ENCODE measurements at regions not wholly inside any gene's neighbourhood (a gene's known extent, or its start where the extent isn't known, plus 50 kb on each side); places are given as distances from the start of the nearest gene placed in this dataset.
"Not testable (repeated sequence)": the region's sequence is repeated elsewhere in the genome, so short reads cannot be mapped to it uniquely, and the experiment has no call there.

DNA sequence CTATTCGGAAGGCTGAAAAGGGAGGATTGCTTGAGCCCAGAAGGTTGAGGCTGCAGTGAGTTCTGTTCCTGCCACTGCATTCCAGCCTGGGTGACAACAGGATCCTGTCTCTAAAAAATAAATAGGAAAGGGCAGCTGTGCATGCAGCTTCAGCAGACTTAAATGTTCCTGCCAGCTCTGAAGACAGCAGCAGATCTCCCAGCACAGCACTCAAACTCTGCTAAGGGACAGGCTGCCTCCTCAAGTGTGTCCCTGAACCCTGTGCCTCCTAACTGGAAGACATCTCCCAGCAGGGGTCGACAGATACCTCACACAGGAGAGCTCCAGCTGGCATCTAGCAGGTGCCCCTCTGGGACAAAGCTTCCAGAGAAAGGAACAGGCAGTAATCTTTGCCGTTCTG, 117.9 kb downstream of the CXCL12 start:
- no peak for DNase-seq

DNA sequence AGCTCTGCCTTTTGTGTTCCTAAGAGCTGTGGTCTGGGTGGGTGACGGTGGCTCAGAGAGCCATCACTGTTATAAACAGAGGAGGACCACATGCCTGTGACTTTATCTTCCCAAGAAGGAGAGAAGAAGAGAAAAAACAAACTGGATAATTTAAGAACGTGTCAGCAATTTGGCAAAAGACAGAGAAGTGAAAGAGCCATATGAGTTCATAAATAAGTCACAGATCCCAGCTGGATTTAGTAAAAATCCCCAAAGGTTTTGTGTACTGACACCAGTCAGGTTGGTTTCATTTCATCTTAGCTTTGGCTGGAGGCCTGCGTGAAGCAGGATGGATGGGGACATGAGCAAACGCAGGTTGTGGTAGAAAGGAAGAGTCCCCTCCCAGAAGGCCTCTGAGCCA, 120.7 kb downstream of the CXCL12 start:
- DNase-seq = no peak

DNA sequence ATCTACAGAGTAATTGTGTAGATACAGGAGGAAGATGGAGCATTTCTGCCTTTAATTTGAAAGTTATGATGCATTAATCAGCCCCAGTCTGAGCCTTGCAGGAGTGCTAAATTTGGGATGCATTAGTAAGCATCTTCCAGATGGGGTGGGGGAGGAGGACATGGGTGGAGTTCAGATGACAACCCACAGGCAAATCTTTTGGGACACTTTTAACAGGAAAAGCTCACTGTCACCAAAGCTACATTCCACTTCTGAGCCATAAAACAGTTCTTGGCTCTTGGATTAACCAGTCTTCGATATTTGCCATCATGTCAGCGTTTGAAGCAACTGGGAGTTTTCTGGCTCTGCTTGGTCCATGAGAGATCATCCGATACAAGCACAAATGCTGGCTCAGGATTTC, 121.1 kb downstream of the CXCL12 start:
- DNase-seq = no peak

DNA sequence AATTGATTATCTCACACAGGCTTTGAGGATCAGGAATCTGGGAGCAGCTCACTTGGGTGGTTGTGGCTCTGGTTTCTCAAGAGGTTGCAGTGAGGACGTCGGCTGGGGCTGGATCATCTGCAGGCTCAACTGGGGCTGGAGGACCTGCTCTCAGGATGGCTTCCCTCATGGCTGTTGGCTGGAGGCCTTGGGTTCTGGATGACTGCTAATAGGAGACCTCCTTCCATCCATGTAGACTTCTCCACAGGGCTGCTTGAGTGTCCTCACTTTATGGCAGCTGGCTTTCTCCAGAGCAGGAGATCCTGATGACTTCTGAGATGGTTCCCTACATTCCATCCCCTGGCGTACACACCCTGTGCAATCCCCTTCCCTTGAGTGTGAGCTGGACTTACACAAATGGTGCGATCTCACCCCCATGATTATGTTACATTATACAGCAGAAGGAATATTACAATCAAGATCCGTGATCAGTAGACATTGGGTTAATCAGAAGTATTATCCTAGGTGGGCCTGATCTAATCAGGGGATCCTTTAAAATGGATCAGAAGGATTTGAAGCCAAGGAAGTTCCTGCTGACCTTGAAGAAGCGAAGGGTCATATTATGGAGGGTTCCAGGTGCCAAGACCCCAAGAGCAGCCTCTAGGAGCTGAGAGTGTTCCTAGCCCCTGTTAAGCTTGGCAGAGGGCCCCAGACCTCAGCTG, 122.2 kb downstream of the CXCL12 start:
- DNase-seq = no peak

DNA sequence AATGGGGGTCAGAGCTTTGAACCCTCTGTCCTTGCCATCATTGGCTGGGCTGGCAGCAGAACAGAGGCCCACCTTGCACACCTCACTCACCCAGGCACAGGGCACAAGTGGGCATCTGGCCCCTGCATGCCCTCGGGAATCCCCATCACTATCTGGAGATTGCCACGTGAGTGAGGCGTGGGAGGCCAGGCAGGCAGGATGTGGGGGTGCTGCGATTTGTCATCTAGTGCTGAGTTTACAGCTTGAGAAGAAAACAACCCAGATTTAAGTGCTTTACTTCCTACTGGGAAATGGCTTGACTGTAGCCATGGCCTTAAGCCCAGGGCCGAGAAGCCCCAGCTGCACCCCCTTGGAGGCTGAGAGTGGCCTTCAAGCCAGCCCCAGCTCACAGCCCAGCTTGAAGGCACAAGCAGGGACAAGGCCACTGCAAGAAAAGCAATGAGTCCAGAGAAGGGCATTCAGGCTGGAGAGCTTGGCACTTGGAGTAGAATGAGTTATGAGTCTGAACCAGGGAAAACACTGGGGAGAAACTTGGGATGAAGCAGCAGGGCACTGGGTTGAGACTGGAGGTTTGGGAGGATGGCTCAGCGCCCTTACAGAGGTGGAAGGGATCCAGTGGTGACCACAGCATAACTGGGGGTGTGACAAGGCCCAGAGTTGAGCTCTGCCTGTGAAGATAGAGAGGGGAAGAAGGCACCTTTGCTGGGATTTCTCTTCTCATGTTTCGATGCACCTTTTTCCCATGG, 123.0 kb downstream of the CXCL12 start:
- no peak for DNase-seq

DNA sequence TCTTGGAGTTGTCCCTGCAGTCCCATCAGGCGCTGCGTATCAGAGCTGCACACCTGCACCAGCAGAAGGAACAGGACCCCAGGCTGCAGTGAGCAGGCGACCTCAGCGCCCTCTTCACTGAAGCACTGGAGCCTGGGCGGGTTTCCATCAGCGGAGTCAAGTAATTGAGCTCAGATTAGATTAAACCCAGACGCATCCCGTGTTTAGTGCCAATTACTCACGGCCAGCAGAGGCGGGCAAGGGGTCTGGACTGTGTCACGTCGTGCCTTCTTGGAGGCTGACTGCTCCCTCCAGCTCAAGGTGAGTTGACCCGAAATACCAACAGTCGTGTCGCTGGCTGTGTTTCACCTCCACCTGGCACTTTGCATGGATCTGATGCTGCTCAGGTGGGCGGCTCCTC, 123.6 kb downstream of the CXCL12 start:
- DNase-seq = no peak

DNA sequence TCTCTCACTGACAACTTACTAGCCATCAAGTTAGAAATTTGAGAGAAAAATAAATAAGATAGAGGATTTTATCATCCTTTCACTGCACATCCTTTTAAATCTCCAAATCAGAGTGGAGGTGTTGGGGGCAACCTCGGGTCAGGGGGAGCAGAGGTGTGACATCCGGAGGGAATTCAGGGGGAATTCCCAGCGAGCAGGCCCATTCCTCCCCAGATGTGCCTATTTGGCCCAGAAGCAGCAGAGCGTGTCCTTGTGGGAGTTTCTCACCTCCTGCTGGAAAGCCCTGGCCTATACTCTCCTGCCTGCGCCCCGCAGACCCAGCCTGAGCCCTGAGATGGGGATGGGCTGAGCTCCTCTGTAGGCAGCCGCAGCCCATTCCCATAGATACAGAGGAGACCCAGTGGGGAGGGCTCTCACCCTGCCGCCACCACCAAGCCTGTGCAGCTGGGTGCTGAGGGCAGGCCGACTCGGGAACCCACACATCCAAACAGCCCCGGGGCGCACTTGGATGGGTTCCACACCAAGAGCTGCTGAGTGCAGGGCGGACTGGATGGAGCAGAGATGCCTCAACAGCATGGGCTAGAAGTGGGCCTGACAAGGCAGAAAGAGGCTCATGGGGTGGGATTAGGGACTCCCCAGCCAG, 124.5 kb downstream of the CXCL12 start:
- DNase-seq = no peak

DNA sequence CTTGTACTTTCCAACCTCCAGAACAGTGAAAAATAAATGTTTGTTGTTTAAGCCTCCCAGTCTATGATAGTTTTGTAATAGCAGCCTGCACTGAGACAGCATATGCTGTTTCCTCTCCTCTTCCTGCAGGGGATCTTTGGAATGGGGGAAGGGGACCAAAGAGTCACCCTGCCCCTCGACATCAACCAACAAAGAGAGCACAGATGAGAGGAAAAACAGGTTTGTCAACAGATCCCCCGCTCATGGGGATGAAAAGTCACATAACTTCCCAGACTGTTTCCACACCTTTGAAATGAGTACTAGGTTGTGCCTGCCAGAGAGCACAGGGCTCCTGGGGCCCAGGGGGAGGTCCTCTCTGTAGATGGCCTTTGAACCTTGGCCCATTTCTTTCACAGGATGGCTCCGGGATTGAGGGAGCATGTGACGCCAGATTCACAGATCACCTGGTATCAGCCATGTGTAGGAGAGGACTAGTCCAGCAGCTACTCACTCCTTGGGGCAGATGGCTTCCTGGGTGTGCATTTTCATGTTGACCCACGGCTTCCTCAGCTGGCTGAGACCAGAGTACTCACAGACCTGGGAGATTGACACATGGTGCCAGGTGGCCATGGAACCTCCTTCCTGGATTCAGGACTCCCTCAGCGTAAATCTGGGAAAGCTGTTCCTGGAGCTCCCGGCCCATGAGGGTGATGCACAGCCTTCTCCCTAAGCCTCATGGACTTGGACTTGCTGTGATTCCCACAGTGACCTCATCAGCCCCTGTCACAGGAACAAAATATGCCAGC, 125.6 kb downstream of the CXCL12 start:
- no peak for DNase-seq

DNA sequence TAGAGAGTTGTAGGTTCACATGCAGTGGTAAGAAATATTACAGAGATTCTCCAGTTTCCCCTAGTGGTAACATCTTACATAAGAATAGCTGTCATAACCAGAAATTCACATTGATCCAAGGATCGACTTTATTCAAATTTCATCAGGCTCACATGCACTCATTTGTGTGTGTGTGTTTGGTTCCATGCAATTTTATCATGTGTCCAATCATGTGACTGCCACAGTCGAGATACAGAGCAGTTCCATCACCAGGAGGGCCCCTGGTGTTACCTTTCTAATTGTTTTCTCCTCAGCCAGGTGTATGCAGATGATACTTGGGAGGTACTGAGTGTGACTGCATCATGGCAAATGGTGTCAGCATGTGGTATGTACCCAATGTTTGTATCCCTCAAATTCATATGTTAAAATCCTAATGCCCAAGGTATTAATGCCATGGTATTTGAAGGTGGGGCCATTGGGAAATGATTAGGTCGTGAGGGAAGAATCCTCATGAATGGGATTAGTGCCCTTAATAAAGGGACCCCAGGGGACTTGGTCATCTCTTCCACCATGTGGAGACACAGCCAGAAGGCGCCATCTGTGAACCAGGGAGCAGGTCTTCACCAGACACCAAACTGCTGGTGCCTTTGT, 126.3 kb downstream of the CXCL12 start:
- no peak for DNase-seq

DNA sequence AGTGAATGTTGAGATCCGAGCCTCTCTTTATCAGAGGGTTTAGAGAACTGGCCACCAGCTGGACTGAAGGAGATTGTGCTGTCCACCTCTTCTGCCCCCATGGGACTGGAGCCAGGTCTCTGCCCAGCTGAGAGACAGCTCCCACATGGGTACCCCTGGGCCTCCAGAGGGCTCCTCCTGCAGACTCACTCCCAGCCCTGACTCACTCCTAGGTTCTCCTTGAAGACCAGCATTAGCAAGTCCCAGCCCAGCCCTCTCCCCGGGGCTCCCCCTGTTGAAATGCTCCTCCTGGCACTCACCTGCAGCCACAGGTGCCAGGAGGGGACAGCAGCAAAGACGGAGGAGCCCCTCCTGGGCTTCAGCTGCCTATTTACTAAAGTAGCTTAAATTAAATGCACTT, 126.9 kb downstream of the CXCL12 start:
- DNase-seq = no peak

DNA sequence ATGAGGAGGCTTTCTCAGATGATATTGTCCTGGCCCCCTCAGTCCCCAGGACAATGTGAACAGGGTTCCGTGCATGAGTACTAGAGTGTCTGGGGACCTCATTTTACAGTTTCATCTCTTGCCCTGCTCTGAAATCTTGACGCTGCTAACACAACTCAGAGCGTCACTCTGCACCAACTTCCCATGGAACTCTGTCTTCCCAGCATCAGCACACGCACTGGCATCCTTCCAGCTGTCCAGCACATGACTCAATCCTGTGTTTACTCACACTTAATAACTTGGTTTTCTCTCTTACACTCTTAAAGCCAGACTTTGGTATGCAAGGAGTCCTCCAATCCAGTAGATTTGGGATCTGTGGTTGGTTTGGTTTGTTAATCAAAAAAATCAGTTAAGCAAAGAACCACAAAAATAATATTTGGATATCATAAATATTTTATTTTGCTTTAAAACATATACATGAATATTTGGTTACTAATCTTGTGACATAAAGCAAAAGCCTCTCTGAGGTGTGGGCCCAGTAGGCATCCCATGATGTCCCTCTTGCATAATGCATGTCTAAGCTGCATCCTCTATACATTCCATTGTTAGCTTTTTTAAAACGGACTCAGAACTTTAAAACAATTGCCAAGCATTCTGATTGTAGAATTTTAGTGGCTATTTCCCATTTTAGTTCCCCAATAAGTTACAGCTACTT, 131.0 kb downstream of the CXCL12 start:
- no peak for DNase-seq

DNA sequence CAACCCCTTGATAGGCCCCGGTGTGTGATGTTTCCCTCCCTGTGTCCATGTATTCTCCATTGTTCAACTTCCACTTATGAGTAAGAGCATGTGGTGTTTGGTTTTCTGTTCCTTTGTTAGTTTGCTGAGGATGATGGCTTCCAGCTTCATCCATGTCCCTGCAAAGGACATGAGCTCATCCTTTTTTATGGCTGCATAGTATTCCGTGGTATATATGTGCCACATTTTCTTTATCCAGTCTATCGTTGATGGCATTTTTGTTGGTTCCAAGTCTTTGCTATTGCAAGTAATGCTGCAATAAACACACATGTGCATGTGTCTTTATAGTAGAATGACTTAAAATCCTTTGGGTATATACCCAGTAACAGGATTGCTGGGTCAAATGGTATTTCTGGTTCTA, 132.3 kb downstream of the CXCL12 start:
- DNase-seq = not testable (repeated sequence)

DNA sequence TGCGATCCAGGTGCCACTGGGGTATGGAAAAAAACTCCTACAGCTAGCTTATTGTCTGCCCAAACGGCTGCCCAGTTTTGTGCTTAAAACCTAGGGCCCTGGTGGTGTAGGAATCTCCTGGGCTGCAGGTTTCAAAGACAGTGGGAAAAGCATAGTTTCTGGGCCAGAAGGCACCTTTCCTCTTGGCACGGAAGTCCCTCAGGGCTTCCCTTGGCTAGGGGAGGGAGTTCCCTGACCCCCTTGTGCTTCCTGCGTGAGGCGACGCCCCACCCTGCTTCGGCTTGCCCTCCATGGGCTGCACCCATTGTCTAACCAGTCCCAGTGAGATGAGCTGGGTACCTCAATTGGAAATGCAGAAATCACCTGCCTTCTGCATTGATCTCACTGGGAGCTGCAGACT, 135.0 kb downstream of the CXCL12 start:
- not testable (repeated sequence) for DNase-seq

DNA sequence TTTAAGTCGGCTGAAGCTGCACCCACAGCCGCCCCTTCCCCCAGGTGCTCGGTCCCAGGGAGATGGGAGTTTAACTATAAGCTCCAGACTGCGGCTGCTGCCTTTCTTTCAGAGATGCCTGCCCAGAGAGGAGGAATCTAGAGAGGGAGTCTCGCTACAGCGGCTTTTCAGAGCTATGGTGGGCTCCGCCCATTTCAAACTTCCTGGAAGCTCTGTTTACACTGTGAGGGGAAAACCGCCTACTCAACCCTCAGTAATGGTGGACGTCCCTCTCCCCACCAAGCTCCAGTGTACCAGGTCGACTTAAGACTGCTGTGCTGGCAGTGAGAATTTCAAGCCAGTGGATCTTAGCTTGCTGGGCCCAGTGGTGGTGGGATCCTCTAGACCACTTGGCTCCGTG, 135.4 kb downstream of the CXCL12 start:
- no peak for DNase-seq

DNA sequence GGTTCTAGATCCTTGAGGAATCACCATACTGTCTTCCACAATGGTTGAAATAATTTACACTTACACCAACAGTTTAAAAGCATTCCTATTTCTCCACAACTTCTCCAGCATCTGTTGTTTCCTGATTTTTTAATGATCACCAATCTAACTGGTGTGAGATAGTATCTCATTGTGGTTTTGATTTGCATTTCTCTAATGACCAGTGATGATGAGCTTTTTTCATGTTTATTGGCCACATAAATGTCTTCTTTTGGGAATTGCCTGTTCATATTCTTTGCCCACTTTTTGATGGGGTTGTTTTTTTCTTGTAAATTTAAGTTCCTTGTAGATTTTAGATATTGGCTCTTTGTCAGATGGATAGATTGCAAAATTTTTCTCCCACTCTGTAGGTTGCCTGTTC, 138.2 kb downstream of the CXCL12 start:
- not testable (repeated sequence) for DNase-seq

DNA sequence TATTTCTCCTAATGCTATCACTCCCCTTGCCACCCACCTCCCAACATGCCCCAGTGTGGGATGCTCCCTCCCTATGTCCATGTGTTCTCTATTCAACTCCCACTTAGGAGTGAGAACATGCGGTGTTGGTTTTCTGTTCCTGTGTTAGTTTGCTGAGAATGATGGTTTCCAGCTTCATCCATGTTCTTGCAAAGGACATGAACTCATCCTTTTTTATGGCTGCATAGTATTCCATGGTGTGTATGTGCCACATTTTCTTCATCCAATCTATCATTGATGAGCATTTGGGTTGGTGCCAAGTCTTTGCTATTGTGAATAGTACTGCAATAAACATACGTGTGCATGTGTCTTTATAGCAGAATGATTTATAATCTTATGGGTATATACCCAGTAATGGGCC, 138.6 kb downstream of the CXCL12 start:
- DNase-seq = not testable (repeated sequence)

DNA sequence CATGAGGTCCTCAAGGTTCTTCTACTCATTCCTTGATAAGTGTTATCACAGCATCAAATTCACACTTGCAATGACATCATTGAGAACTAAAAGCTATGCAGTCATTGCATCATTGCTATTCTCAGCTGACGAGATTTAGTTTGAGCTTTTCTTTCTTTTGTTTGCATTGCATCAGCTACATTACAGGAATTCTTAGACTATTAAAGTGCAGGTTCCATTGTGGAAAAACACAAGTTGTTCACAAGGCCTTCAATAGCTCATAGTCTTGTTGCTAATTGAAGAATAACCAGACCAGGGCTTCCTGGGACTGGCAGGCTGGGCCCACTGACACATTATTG, 139.3 kb downstream of the CXCL12 start:
- DNase-seq = no peak

DNA sequence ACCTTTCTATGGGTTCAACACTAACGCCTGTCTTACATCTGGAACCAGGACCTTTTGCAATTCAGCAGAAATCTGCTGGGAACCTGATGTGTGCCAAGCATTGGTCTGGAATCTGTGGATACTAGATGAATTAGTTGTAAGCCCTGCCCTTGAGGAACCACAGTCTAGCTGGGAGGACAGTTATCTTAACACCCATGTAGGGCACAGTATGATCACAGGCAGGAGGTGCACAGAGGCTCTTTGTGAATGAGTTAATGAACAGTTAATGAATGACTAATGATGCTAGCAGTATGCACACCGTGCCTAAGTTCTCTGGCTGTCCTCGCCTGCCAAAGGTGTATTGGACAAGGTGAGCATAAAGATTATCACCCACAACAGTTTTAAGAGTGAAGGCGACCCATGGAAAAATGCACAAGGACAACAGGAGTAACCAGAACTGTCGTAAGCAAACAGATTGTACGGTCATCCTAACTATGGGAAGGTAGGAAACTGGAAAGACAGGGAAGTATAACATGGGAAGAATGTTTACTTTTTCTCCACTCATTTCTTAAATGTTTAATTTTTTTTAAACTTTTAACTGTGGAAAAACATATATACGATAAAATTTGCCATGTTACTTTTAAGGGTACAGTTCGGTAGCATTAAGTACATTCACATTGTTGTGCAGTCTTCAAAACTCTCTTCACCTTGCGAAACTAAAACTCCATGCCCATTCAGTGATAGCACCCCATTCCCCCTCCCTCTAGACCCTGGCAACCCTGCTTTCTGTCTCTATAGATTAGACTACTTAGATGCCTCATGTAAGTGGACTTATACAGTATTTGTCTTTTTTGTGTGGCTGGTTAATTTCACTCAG, 139.9 kb downstream of the CXCL12 start:
- no peak for DNase-seq

DNA sequence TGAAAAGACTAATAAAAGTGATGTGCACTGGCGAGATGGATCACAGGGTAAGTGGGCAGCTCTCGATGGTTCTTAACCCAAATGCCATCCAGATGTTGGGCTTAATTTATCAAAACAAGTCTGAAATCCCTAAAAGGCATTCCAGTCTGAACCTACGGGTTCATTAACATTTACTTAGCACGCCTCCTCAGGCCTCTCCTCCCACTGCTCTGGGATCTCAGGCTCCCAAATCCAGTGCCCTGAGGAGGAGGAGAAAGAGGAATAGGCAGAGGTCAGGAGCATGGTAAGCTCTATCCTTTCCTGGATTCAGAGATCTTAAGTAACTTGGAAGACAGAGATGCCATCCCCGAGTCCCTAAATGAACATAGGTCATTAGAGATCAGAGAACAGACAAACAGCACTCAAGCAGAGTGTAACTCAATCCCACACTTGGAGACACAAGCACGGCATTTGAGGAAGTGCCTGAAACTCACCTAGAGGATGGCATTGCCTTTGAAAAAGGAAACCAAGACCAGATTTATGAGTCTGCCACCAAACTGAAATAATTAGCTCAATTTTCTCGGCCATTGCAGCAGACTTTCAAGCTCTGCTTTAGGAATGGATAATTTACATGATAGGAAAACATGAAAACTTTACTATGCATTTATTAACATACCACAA, 140.9 kb downstream of the CXCL12 start:
- no peak for DNase-seq

DNA sequence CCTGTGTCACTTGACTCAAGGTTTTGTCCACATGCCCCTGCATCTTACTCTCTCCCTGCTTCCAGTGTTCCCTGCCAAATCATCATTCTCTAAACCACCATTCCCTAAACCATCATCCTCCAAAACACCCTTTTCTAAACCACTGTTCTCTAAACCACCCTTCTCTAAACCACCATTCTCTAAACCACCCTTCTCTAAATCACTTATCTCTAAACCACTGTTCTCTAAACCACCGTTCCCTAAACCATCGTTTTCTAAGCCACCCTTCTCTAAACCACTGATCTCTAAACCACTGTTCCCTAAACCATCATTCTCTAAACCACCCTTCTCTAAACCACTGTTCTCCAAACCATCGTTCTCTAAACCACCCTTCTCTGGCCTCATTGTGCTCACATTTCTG, 142.1 kb downstream of the CXCL12 start:
- no peak for DNase-seq

DNA sequence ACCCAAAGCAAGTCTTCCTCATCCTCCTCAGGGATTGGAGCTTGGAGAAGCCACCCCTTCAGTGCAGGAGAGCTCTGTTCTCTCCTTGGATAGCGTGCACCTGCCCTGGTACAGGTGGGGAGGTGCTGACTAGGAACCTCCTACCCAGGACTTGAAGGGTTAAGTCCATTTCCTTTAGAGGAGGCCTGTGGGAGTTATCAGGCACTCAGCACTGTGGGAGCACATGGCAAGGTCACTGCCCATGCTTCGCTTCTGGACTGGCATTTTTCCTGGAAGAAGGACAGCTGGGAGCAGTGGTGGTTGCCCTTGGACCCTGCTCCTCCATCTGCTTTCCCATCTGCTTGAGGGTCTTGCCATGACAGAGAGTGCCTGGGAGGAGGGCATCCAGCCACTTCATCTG, 142.8 kb downstream of the CXCL12 start:
- DNase-seq = no peak
